ENCODE measurements at regions not wholly inside any gene's neighbourhood (a gene's known extent, or its start where the extent isn't known, plus 50 kb on each side); places are given as distances from the start of the nearest gene placed in this dataset.
A peak's percentile ranks its signal among the peaks of the same experiment; 100 is the strongest.
"Not testable (repeated sequence)": the region's sequence is repeated elsewhere in the genome, so short reads cannot be mapped to it uniquely, and the experiment has no call there.

DNA sequence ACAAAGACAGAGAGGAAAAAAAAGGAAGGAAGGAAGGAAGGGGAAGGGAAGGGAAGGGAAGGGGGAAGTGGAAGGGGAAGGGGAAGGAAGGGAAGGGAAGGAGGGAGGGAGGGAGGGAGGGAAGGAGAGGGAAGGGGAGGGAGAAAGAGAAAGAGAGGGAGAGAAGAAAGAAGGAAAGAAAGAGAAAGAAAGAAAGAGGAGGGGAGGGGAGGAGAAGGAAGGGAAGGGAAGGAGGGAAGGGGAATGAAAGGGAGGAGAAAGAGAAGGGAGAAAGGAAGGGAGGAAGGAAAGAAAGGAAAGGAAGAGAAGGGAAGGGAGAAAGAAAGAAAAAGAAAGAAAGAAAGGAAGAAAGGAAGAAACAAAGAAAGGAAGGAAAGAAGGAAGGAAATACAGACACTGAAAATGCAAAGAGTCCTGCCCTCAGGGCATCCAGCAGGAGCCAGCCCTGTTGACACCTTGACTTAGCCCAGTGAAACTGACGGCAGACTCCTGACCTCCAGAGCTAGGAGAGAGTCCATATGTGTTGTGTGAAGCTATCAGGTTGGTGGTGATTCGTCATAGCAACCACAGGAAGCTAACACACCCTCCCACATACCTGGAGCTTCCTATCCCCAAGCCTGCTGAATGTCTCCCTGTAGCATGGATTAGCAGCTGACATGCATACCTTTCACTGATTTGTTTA lies 58.7 kb upstream of the SULF2 start:
- intact Hi-C loops (cut with DNase I) = loop anchor here in 2 of 10 donors (10.0 kb wide), 1 partner anchor 51 kb away; no protein-coding TSS in a partner anchor
- peaks cover 0 to 3% (median 0%) of the 10 kb centered on the region in 12 donors for H3K4me1 ChIP-seq
- DNase-seq = no peak
- no peak overlapping the region for H3K27ac ChIP-seq
- no peaks in the 10 kb centered on the region for H3K9me3 ChIP-seq
- 23 to 31% (median 29%) methylated on average over 2 of the region's 2 CpGs for WGBS, 4 donors
- ATAC-seq = no peak
- TF ChIP-seq, protein P1, sequence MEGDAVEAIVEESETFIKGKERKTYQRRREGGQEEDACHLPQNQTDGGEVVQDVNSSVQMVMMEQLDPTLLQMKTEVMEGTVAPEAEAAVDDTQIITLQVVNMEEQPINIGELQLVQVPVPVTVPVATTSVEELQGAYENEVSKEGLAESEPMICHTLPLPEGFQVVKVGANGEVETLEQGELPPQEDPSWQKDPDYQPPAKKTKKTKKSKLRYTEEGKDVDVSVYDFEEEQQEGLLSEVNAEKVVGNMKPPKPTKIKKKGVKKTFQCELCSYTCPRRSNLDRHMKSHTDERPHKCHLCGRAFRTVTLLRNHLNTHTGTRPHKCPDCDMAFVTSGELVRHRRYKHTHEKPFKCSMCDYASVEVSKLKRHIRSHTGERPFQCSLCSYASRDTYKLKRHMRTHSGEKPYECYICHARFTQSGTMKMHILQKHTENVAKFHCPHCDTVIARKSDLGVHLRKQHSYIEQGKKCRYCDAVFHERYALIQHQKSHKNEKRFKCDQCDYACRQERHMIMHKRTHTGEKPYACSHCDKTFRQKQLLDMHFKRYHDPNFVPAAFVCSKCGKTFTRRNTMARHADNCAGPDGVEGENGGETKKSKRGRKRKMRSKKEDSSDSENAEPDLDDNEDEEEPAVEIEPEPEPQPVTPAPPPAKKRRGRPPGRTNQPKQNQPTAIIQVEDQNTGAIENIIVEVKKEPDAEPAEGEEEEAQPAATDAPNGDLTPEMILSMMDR (IDR thresholded peaks at IDR 0.05) = no peak
- no peak for TF ChIP-seq POLR2A (IDR thresholded peaks at IDR 0.05)
- no peaks in the 10 kb centered on the region for H3K36me3 ChIP-seq
- H3K27me3 ChIP-seq = peaks cover 0 to 7% (median 0%) of the 10 kb centered on the region in 9 donors
- no peak overlapping the region for H3K4me3 ChIP-seq

- not testable (repeated sequence) for H3K4me3 ChIP-seq, H3K27me3 ChIP-seq, DNase-seq, H3K36me3 ChIP-seq, H3K27ac ChIP-seq, H3K4me1 ChIP-seq, ATAC-seq, H3K9me3 ChIP-seq
- whole genome bisulfite sequencing, 4 donors = 60 to 70% (median 64%) methylated on average over 11 of the region's 11 CpGs
- intact Hi-C loops (cut with DNase I) = loop anchor here in 2 of 10 donors (10.0 kb wide), 1 partner anchor 52 kb away; no protein-coding TSS in a partner anchor
Measured at GRCh38 chr20:47842950-47843349, 57.7 kb upstream of the SULF2 start.

DNA sequence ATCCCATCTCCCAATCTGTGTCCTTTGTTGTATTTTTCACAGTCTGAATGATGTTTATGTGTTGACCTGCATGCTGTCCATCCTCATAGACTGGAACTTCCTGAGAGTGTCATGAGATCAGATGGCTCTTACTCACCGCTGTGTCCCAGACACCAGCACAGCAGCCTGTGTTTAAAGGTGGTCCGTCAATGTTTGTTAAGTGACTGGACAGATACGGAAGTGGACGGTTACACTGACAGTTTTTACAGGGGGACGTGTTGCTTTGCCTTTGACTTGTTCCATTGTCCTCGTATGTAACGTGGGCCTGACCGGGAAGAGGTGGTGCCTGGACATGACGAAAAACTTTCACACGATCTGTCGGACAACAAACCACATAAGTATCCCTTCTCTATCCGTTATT lies 56.7 kb upstream of the SULF2 start:
- WGBS, 4 donors = 74 to 82% (median 79%) methylated on average over 12 of the region's 12 CpGs

DNA sequence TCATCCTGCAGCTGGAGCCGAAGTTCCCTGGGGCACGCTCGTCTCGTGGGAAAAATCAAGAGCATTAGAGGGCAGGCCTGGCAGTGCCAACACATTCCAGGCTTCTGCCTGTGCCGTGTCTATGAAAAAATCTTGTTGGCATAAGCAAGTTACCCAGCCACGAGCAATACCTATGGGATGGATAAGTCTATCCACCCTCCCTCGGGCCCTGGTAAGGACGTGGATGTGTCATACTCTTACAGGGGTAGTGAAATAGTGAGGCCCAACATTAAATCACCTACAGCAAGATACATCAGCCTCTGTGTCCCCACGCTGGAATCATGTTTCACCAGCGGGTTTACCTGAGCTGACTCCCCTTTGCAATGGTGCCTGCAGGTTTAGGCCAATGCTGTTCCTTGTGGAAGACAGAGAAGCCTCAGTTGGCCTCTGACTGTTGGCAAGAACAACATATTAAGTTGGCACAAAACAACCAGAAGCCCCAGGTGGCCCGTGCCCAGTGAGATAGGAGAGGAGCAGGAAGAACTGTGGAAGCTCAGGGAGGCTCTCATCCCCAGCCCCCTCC lies 51.1 kb upstream of the SULF2 start:
- H3K27ac ChIP-seq; H3K36me3 ChIP-seq; H3K27me3 ChIP-seq; intact Hi-C loops (cut with DNase I); ATAC-seq; H3K4me3 ChIP-seq; DNase-seq; H3K4me1 ChIP-seq; H3K9me3 ChIP-seq: not testable (repeated sequence)
- WGBS, 4 donors = 83 to 89% (median 85%) methylated on average over 2 to 8 of the region's 11 CpGs

More for the DNA sequence above, 56.7 kb upstream of the SULF2 start:
- H3K9me3 ChIP-seq, DNase-seq, H3K27me3 ChIP-seq, H3K4me3 ChIP-seq, H3K4me1 ChIP-seq, H3K36me3 ChIP-seq, H3K27ac ChIP-seq: not testable (repeated sequence)
- intact Hi-C loops (cut with DNase I) = loop anchor here in 2 of 10 donors (10.0 kb wide), 1 partner anchor 53 kb away; no protein-coding TSS in a partner anchor
- ATAC-seq = peak in 1 of 4 donors; percentile 39
